ENCODE measurements at regions not wholly inside any gene's neighbourhood (a gene's known extent, or its start where the extent isn't known, plus 50 kb on each side); places are given as distances from the start of the nearest gene placed in this dataset.

GRCh38 chr9:30116673-30117217, 2267.7 kb upstream of the ACO1 start:
- ChIA-PET POLR2A (no interaction called here), CTCF (no interaction called here)
- Histone ChIP-seq H3K9me3 (ENCODE audit: control insufficient read depth, insufficient read depth, low read depth, low read length) (no peaks in the 10 kb centered on the region), H3K4me3 (ENCODE audit: low read depth in 2 of 2, low read length in 2 of 2) (no peak overlapping the region), H3K27ac (ENCODE audit: low read length) (no peak overlapping the region), H3K4me1 (ENCODE audit: control insufficient read depth, insufficient read depth, low read length) (no peaks in the 10 kb centered on the region), H3K27me3 (ENCODE audit: control insufficient read depth, insufficient read depth, low read length) (no peaks in the 10 kb centered on the region), H3K36me3 (ENCODE audit: control insufficient read depth, insufficient read depth, low read length) (no peaks in the 10 kb centered on the region)
- TF ChIP-seq CTCF (IDR thresholded peaks at IDR 0.05): no peak
- no peak for TF ChIP-seq REST (IDR thresholded peaks at IDR 0.05; ENCODE audit: insufficient read depth in 1 of 2, low read depth in 2 of 2, low read length in 1 of 2)
- no peak for TF ChIP-seq POLR2AphosphoS5 (IDR thresholded peaks at IDR 0.05; ENCODE audit: low read depth, low read length)
- TF ChIP-seq SIN3A (IDR thresholded peaks at IDR 0.05; ENCODE audit: borderline replicate concordance, insufficient read depth, low read depth, low read length): no peak
- no peak for TF ChIP-seq TCF7L2 (IDR thresholded peaks at IDR 0.05; ENCODE audit: low read depth, low read length)
- ATAC-seq: no peak
- intact Hi-C loops (cut with micrococcal nuclease; ENCODE audit: unreplicated experiment) (no loop called here), in situ Hi-C loops (cut with HindIII; ENCODE audit: low pct_unique_long_range_greater_than_20kb, low sequenced_read_pairs) (no loop called here)
- DNase-seq (ENCODE audit: low read depth, low spot score): no peak
- no TSS peak for BruUV-seq (replicated peaks)

- H3K27ac ChIP-seq (ENCODE audit: low read length): no peak overlapping the region
- ChIA-PET POLR2A (no interaction called here), CTCF (no interaction called here)
- no peak for TF ChIP-seq SIN3A (IDR thresholded peaks at IDR 0.05; ENCODE audit: borderline replicate concordance, insufficient read depth, low read depth, low read length)
- no peak for TF ChIP-seq CTCF (IDR thresholded peaks at IDR 0.05)
- no peak for TF ChIP-seq REST (IDR thresholded peaks at IDR 0.05; ENCODE audit: insufficient read depth in 1 of 2, low read depth in 2 of 2, low read length in 1 of 2)
- TF ChIP-seq TCF7L2 (IDR thresholded peaks at IDR 0.05; ENCODE audit: low read depth, low read length): no peak
- TF ChIP-seq POLR2AphosphoS5 (IDR thresholded peaks at IDR 0.05; ENCODE audit: low read depth, low read length): no peak
- intact Hi-C loops (cut with micrococcal nuclease; ENCODE audit: unreplicated experiment): no loop called here
- no peak for DNase-seq (ENCODE audit: low read depth, low spot score)
- H3K4me1 ChIP-seq (ENCODE audit: control insufficient read depth, insufficient read depth, low read length): no peaks in the 10 kb centered on the region
- H3K27me3 ChIP-seq (ENCODE audit: control insufficient read depth, insufficient read depth, low read length): no peaks in the 10 kb centered on the region
- BruUV-seq (replicated peaks): no TSS peak
- no peak overlapping the region for H3K4me3 ChIP-seq (ENCODE audit: low read depth in 2 of 2, low read length in 2 of 2)
- H3K36me3 ChIP-seq (ENCODE audit: control insufficient read depth, insufficient read depth, low read length): no peaks in the 10 kb centered on the region
- ATAC-seq: no peak
- in situ Hi-C loops (cut with HindIII; ENCODE audit: low pct_unique_long_range_greater_than_20kb, low sequenced_read_pairs): no loop called here
- peaks cover 3% of the 10 kb centered on the region; the same call in 1 of the 2 replicates for H3K9me3 ChIP-seq (ENCODE audit: control insufficient read depth, insufficient read depth, low read depth, low read length)
These were observed 2263.8 kb upstream of the ACO1 start for GRCh38 chr9:30120666-30121065.
